Endothelial cell (in vitro differentiated cells): ENCODE measurements at regions not wholly inside any gene's neighbourhood (a gene's known extent, or its start where the extent isn't known, plus 50 kb on each side); places are given as distances from the start of the nearest gene placed in this dataset.

Source experiments
- DNase-seq: peaks from one replicate; pipeline ENCODE4 v3.0.0; 2021; ENCODE audit warnings: low spot score
- H3K27ac Mint-ChIP-seq: one replicate; pipeline ENCODE4 v1.8.0; 2021; ENCODE audit warnings: mixed read lengths, inconsistent platforms; ENCODE audit not compliant: unreplicated experiment
- H3K27me3 Mint-ChIP-seq: one replicate; pipeline ENCODE4 v1.8.0; 2021; ENCODE audit warnings: mild to moderate bottlenecking, moderate library complexity, mixed read lengths, inconsistent platforms; ENCODE audit not compliant: unreplicated experiment
- H3K36me3 Mint-ChIP-seq: one replicate; pipeline ENCODE4 v1.8.0; 2021; ENCODE audit warnings: mild to moderate bottlenecking, low read depth, mixed read lengths, inconsistent platforms; ENCODE audit not compliant: unreplicated experiment
- H3K4me1 Mint-ChIP-seq: one replicate; pipeline ENCODE4 v1.8.0; 2021; ENCODE audit warnings: mild to moderate bottlenecking, mixed read lengths, inconsistent platforms; ENCODE audit not compliant: unreplicated experiment
- H3K4me3 Mint-ChIP-seq: one replicate; pipeline ENCODE4 v1.8.0; 2021; ENCODE audit warnings: mild to moderate bottlenecking, mixed read lengths, inconsistent platforms; ENCODE audit not compliant: unreplicated experiment
- H3K9me3 Mint-ChIP-seq: one replicate; pipeline ENCODE4 v1.8.0; 2021; ENCODE audit warnings: mixed read lengths, inconsistent platforms; ENCODE audit not compliant: unreplicated experiment
- TF ChIP-seq, protein P1 (sequence below): fragments of 200-600 bp; sonication (generic); IDR thresholded peaks from one replicate; pipeline ENCODE4 v1.5.0; 2021; ENCODE audit warnings: antibody characterized with exemption; ENCODE audit not compliant: unreplicated experiment

DNA sequence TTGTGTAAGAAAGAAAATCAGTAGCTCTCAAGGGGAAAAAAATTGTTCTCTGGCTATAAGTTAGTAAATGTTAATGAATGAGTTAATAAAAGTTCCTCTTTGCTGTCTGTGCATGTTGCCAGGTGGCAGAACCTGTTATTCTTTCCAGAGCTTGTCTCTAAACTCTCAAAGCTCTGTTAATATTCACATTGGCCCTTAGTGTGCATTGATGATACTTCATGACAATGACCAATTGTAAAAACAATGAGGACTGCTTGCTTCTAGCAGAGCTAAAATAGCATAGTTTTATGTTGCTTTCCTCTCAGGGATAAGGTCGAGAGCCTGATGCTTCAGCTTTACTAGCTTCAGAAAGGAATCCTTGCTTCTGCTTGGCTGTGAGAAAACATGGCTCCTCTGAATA lies 91.5 kb downstream of the RAD51AP2 start:
- H3K36me3 Mint-ChIP-seq = no peaks in the 10 kb centered on the region
- TF ChIP-seq, protein P1, sequence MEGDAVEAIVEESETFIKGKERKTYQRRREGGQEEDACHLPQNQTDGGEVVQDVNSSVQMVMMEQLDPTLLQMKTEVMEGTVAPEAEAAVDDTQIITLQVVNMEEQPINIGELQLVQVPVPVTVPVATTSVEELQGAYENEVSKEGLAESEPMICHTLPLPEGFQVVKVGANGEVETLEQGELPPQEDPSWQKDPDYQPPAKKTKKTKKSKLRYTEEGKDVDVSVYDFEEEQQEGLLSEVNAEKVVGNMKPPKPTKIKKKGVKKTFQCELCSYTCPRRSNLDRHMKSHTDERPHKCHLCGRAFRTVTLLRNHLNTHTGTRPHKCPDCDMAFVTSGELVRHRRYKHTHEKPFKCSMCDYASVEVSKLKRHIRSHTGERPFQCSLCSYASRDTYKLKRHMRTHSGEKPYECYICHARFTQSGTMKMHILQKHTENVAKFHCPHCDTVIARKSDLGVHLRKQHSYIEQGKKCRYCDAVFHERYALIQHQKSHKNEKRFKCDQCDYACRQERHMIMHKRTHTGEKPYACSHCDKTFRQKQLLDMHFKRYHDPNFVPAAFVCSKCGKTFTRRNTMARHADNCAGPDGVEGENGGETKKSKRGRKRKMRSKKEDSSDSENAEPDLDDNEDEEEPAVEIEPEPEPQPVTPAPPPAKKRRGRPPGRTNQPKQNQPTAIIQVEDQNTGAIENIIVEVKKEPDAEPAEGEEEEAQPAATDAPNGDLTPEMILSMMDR = no peak
- no peak for DNase-seq
- H3K27ac Mint-ChIP-seq = no peak overlapping the region
- no peaks in the 10 kb centered on the region for H3K9me3 Mint-ChIP-seq
- H3K4me3 Mint-ChIP-seq = no peak overlapping the region
- no peaks in the 10 kb centered on the region for H3K27me3 Mint-ChIP-seq
- H3K4me1 Mint-ChIP-seq = no peaks in the 10 kb centered on the region

- no peak overlapping the region for H3K27ac Mint-ChIP-seq
- H3K36me3 Mint-ChIP-seq = no peaks in the 10 kb centered on the region
- H3K4me3 Mint-ChIP-seq = no peak overlapping the region
- DNase-seq = no peak
- no peaks in the 10 kb centered on the region for H3K4me1 Mint-ChIP-seq
- TF ChIP-seq, protein P1 = no peak
- no peaks in the 10 kb centered on the region for H3K9me3 Mint-ChIP-seq
- no peaks in the 10 kb centered on the region for H3K27me3 Mint-ChIP-seq
Observed at GRCh38 chr2:17422061-17422460, 96.2 kb downstream of the RAD51AP2 start.

DNA sequence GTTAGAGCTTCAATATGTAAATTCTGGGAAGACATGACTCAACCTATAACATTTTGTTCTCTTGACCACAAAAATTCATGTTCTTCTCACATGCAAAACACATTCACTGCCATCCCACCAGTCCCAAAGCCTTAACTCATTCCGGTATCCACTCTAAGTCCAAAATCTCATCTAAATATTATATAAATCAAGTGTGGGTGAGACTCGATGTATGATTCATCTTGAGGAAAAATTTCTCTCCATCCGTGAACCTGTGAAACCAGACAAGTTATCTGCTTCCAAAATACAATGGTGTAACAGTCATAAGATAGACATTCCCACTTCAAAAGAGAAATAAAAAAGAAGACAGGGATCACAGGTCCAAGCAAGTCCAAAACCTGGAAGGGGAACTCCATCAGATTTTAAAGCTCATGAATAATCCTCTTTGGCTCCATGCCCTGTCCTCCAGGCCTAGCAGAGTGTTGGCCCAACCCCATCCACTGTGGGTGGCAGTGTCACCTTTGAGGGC lies 101.3 kb downstream of the RAD51AP2 start:
- Mint-ChIP-seq H3K27me3 (no peaks in the 10 kb centered on the region), H3K36me3 (no peaks in the 10 kb centered on the region), H3K4me3 (no peak overlapping the region), H3K9me3 (no peaks in the 10 kb centered on the region), H3K27ac (no peak overlapping the region), H3K4me1 (no peaks in the 10 kb centered on the region)
- DNase-seq = no peak
- TF ChIP-seq, protein P1 = no peak

- H3K27me3 Mint-ChIP-seq = no peaks in the 10 kb centered on the region
- no peak overlapping the region for H3K4me3 Mint-ChIP-seq
- no peaks in the 10 kb centered on the region for H3K36me3 Mint-ChIP-seq
- no peaks in the 10 kb centered on the region for H3K9me3 Mint-ChIP-seq
- no peaks in the 10 kb centered on the region for H3K4me1 Mint-ChIP-seq
- TF ChIP-seq, protein P1 = no peak
- no peak for DNase-seq
- no peak overlapping the region for H3K27ac Mint-ChIP-seq
Observed at GRCh38 chr2:17413036-17413435, 105.2 kb downstream of the RAD51AP2 start.

GRCh38 chr2:17401096-17401495 lies 117.1 kb downstream of the RAD51AP2 start:
- H3K27me3 Mint-ChIP-seq = no peaks in the 10 kb centered on the region
- H3K4me1 Mint-ChIP-seq = no peaks in the 10 kb centered on the region
- H3K27ac Mint-ChIP-seq = peak overlapping the region; percentile 16
- no peaks in the 10 kb centered on the region for H3K36me3 Mint-ChIP-seq
- H3K4me3 Mint-ChIP-seq = no peak overlapping the region
- no peaks in the 10 kb centered on the region for H3K9me3 Mint-ChIP-seq
- TF ChIP-seq, protein P1 = no peak
- no peak for DNase-seq
